WERI-Rb-1 (cell line): ENCODE measurements at regions not wholly inside any gene's neighbourhood (a gene's known extent, or its start where the extent isn't known, plus 50 kb on each side); places are given as distances from the start of the nearest gene placed in this dataset.

Experiments
- DNase-seq: peaks from one replicate; pipeline ENCODE4 v3.0.0-alpha.2; 2020
- H3K27ac ChIP-seq: fragments of 250-450 bp; sonication (Bioruptor Pico); 2 replicates; pipeline ENCODE4 v1.5.1; 2020; ENCODE audit warnings: mild to moderate bottlenecking, moderate library complexity
- H3K27me3 ChIP-seq: fragments of 250-450 bp; sonication (Bioruptor Pico); 2 replicates; pipeline ENCODE4 v1.5.1; 2021; ENCODE audit warnings: mild to moderate bottlenecking, low read depth, moderate library complexity; ENCODE audit not compliant: insufficient read depth, severe bottlenecking
- H3K36me3 ChIP-seq: fragments of 250-450 bp; sonication (Bioruptor Pico); 2 replicates; pipeline ENCODE4 v1.5.1; 2020; ENCODE audit warnings: mild to moderate bottlenecking, moderate library complexity
- H3K4me3 ChIP-seq: 2 replicates; pipeline ENCODE4 v1.5.1; 2011; ENCODE audit warnings: low read depth, mild to moderate bottlenecking, control low read depth, low read length
- H3K9me3 ChIP-seq: fragments of 250-450 bp; sonication (Bioruptor Pico); 2 replicates; pipeline ENCODE4 v1.5.1; 2021; ENCODE audit warnings: mild to moderate bottlenecking, moderate library complexity; ENCODE audit not compliant: severe bottlenecking
- CTCF ChIP-seq: IDR thresholded peaks from 2 replicates; pipeline ENCODE4 v1.5.1; 2011; ENCODE audit warnings: low read depth, mild to moderate bottlenecking, control low read depth, inconsistent platforms, low read length

- no peak for DNase-seq
- H3K4me3 ChIP-seq: no peak overlapping the region
- H3K27ac ChIP-seq: no peak overlapping the region
- H3K36me3 ChIP-seq: no peaks in the 10 kb centered on the region
- H3K27me3 ChIP-seq: no peaks in the 10 kb centered on the region
- TF ChIP-seq CTCF: no peak
- H3K9me3 ChIP-seq: no peaks in the 10 kb centered on the region
These were observed 1341.8 kb downstream of the TBC1D22A start for GRCh38 chr22:48104102-48104738.

DNA sequence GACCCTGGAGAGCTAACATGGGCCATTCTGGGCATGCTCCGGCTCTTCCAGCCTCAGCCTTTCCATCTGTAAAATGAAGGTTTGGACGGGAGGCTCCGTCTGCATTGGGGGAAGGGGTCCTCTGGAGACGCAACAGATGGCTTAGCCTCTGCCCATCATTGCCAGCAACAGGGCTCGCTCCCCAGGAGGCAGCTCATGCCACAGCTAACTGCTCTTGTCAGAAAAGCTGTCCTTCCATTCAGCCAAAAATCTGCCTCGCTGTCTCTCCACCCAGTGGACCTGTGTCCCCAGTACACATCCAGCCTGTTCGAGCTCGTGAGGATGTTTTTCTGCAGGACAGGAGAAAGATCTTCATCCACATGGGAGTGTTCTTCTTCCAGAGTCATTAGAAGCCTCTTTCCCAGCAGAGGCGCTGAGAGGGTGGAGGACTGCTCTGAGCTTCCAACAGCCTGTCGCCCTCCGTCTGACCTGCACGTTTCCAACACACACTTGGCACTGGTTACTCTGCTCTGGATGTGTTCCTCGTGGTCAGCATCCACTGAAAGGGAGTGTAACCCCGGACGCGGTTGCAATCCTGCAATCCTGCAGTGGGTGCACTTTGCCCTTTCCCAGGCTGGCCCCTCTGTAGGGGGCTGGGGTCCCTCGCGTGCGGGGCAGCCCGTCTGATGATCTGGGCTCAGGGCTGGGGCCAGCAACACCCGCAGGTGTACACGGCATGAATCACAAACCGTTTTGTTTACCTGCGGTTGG, 1340.9 kb downstream of the TBC1D22A start:
- no peaks in the 10 kb centered on the region for H3K9me3 ChIP-seq
- TF ChIP-seq CTCF: no peak
- H3K27me3 ChIP-seq: no peaks in the 10 kb centered on the region
- DNase-seq: no peak
- no peak overlapping the region for H3K27ac ChIP-seq
- no peaks in the 10 kb centered on the region for H3K36me3 ChIP-seq
- no peak overlapping the region for H3K4me3 ChIP-seq

GRCh38 chr22:48102581-48102980, 1340.1 kb downstream of the TBC1D22A start:
- Histone ChIP-seq H3K9me3 (no peaks in the 10 kb centered on the region), H3K27me3 (no peaks in the 10 kb centered on the region), H3K27ac (no peak overlapping the region), H3K4me3 (no peak overlapping the region), H3K36me3 (no peaks in the 10 kb centered on the region)
- no peak for TF ChIP-seq CTCF
- no peak for DNase-seq

GRCh38 chr22:48101704-48102103, 1339.3 kb downstream of the TBC1D22A start:
- H3K4me3 ChIP-seq: no peak overlapping the region
- H3K36me3 ChIP-seq: no peaks in the 10 kb centered on the region
- no peak for DNase-seq
- H3K27ac ChIP-seq: no peak overlapping the region
- no peaks in the 10 kb centered on the region for H3K9me3 ChIP-seq
- no peak for TF ChIP-seq CTCF
- no peaks in the 10 kb centered on the region for H3K27me3 ChIP-seq

DNA sequence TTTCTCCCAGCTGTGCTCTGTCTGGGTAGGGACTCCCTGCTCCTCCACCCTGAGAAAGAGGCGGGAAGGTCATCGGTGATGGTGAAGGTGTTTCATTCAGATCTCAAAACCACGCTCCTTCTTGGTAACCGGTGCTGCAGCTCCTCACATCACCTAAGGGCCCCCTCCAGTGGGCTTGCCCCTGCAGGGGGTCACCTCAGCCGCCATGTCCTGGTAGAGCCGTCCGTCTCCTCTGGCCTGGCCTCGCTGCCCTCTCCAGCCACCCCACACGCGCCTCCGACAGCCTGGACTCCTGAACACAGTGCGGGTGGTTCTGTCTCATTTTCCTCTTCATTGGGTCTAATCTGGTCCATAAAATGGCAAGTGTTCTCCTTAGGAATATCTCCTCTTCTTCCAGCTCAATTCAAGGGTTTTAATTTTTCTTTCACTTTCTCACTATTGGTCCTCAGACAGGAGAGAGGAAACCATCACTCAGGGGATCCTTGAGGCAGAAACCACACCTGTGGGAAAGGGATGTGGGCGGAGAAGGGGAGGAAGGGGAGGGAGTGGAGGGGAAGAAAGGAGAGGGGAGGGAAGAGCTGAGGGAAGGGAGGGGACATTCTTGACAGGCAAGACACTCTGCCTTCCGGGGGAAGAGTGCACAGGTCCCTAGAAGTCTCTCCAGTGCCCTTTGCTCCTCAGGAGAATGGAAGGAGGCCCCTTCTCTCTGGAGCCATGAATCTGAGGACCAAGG, 1338.4 kb downstream of the TBC1D22A start:
- H3K9me3 ChIP-seq: no peaks in the 10 kb centered on the region
- DNase-seq: no peak
- H3K4me3 ChIP-seq: no peak overlapping the region
- TF ChIP-seq CTCF: no peak
- H3K27ac ChIP-seq: no peak overlapping the region
- H3K36me3 ChIP-seq: no peaks in the 10 kb centered on the region
- H3K27me3 ChIP-seq: no peaks in the 10 kb centered on the region
